HepG2 (cell line): ENCODE measurements at regions not wholly inside any gene's neighbourhood (a gene's known extent, or its start where the extent isn't known, plus 50 kb on each side); places are given as distances from the start of the nearest gene placed in this dataset.

Source experiments
- ATAC-seq: fragments of 200-7000 bp; cut with Tn5 transposase; 3 replicates; pipeline ENCODE4 v1.9.1; 2020; ENCODE audit warnings: mild to moderate bottlenecking, moderate library complexity
- BruUV-seq: library from RNA; stranded (reverse); fragments of 400-500 nt; replicated peaks from 2 replicates; lab custom pipeline; 2021; lab: Mats Ljungman, UMichigan
- CTCF ChIA-PET: fragments of 300-600 bp; formaldehyde crosslinking; extraction: SDS; loops from one replicate; lab custom pipeline; 2021; ENCODE audit warnings: low total read pairs, inconsistent platforms, low intra/inter-chr PET ratio; lab: Yijun Ruan, JAX
- POLR2A ChIA-PET: fragments of 350-600 bp; sonication (Branson Sonifier 250); formaldehyde crosslinking; loops from one replicate; lab custom pipeline; 2020; ENCODE audit warnings: antibody characterized with exemption, inconsistent platforms; lab: Yijun Ruan, JAX
- DNase-seq: peaks from one replicate; pipeline ENCODE4 v3.0.0-alpha.2; 2015; ENCODE audit warnings: low spot score
- FAIRE-seq: peaks from 3 replicates; lab custom pipeline; 2011; peaks lifted over from hg19 to GRCh38; lab: Jason Lieb, UNC
- H2AFZ ChIP-seq: one replicate; pipeline ENCODE4 v1.6.1; 2011; ENCODE audit warnings: low read length, inconsistent platforms
- H3K27ac ChIP-seq: fragments of 300-600 bp; 3 replicates; pipeline ENCODE4 v1.8.0; 2011; ENCODE audit warnings: mixed run types, mild to moderate bottlenecking, mixed read lengths, low read length, inconsistent platforms; ENCODE audit not compliant: insufficient read depth; ENCODE audit errors: extremely low read length
- H3K27me3 ChIP-seq, 2 experiments: fragments of 200-600 bp in 1 of 2; 2 replicates in 1 of 2; 3 replicates in 1 of 2; pipeline versions ENCODE4 v1.6.0 to v1.8.0; 2011; ENCODE audit warnings: low read length in 2 of 2, mild to moderate bottlenecking in 2 of 2, moderate library complexity in 2 of 2, inconsistent platforms in 1 of 2; ENCODE audit not compliant: insufficient read depth in 2 of 2, control insufficient read depth in 1 of 2
- H3K36me3 ChIP-seq, 2 experiments: fragments of 200-600 bp in 1 of 2; replicated peaks in 1 of 2; 2 replicates in 1 of 2; 3 replicates in 1 of 2; pipeline versions ENCODE4 v1.5.1 to v1.8.0; 2011; ENCODE audit warnings: low read length in 2 of 2, inconsistent platforms in 1 of 2; ENCODE audit not compliant: insufficient read depth in 2 of 2, control insufficient read depth in 1 of 2
- H3K4me1 ChIP-seq: 2 replicates; pipeline ENCODE4 v1.5.1; 2012; ENCODE audit warnings: low read length, inconsistent platforms; ENCODE audit not compliant: insufficient read depth
- H3K4me2 ChIP-seq: 2 replicates; pipeline ENCODE4 v1.6.0; 2011; ENCODE audit warnings: low read depth, low read length, inconsistent platforms
- H3K4me3 ChIP-seq, 3 experiments: fragments of 200-600 bp in 1 of 3; sonication (generic), shearing (Covaris generic) in 1 of 3; replicated peaks in 1 of 3; 2 replicates each; pipeline ENCODE4 v1.5.1; 2011 to 2016; ENCODE audit warnings: low read length in 3 of 3, inconsistent platforms in 2 of 3, low read depth in 2 of 3, mild to moderate bottlenecking in 2 of 3, control low read depth in 1 of 3, mixed read lengths in 1 of 3; ENCODE audit not compliant: insufficient read depth in 1 of 3
- H3K79me2 ChIP-seq: one replicate; pipeline ENCODE4 v1.6.1; 2011; ENCODE audit warnings: low read length, inconsistent platforms; ENCODE audit not compliant: insufficient read depth
- H3K9ac ChIP-seq: 2 replicates; pipeline ENCODE4 v1.6.0; 2011; ENCODE audit warnings: mild to moderate bottlenecking, low read depth, low read length, inconsistent platforms; ENCODE audit not compliant: insufficient read depth
- H3K9me3 ChIP-seq: 2 replicates; pipeline ENCODE4 v1.5.1; 2012; ENCODE audit warnings: mild to moderate bottlenecking, low read length
- H4K20me1 ChIP-seq: 2 replicates; pipeline ENCODE4 v1.6.0; 2011; ENCODE audit warnings: inconsistent platforms, mild to moderate bottlenecking, low read length, moderate library complexity; ENCODE audit not compliant: insufficient read depth
- KAT2B ChIP-seq: fragments of 150-350 bp; IDR thresholded peaks from 2 replicates; pipeline ENCODE4 v1.6.1; 2014; ENCODE audit warnings: low read depth, low read length, borderline replicate concordance
- KDM3A ChIP-seq: IDR thresholded peaks from 2 replicates; pipeline ENCODE4 v1.6.1; 2018; ENCODE audit warnings: low read depth, missing compliant biosample characterization
- MED8 ChIP-seq: sonication (generic); formaldehyde crosslinking; IDR thresholded peaks from 2 replicates; pipeline ENCODE4 v1.8.1; 2023; ENCODE audit warnings: mild to moderate bottlenecking, missing genetic modification reagents; ENCODE audit not compliant: insufficient replicate concordance
- MXD4 ChIP-seq: IDR thresholded peaks from 2 replicates; pipeline ENCODE4 v1.6.1; 2016; ENCODE audit warnings: mild to moderate bottlenecking, missing biosample characterization, missing genetic modification reagents
- NR2F6 ChIP-seq, 2 experiments: IDR thresholded peaks; 2 replicates each; pipeline ENCODE4 v1.6.1; 2016; ENCODE audit warnings: antibody characterized with exemption in 1 of 2, mild to moderate bottlenecking in 1 of 2
- PRMT3 ChIP-seq: sonication (generic); formaldehyde crosslinking; IDR thresholded peaks from 2 replicates; pipeline ENCODE4 v1.8.1; 2022; ENCODE audit warnings: low read depth, mild to moderate bottlenecking, moderate library complexity, missing genetic modification reagents, borderline replicate concordance
- SETDB1 ChIP-seq: sonication (generic); formaldehyde crosslinking; IDR thresholded peaks from 2 replicates; pipeline ENCODE4 v1.5.1; 2020; ENCODE audit warnings: missing genetic modification reagents, mild to moderate bottlenecking, borderline replicate concordance
- WGBS: methylation state at CpG from one replicate; pipeline ENCODE4 v1.1.6; 2017; ENCODE audit warnings: low lambda C conversion rate; 5-methylcytosine and 5-hydroxymethylcytosine counted together
- in situ Hi-C: cut with HindIII; loops from 2 replicates; pipeline ENCODE4 v1.10.0; 2017; ENCODE audit warnings: low pct_unique_long_range_greater_than_20kb; ENCODE audit not compliant: extremely low pct_ligation_motif_present
- intact Hi-C: fragments of 100-400 bp; cut with micrococcal nuclease; formaldehyde crosslinking; loops from one replicate; pipeline ENCODE4 v1.10.0; 2022; ENCODE audit not compliant: unreplicated experiment
- TF ChIP-seq, protein P1 (sequence below): sonication (generic); formaldehyde crosslinking; IDR thresholded peaks from 2 replicates; pipeline ENCODE4 v1.4.0; 2020; ENCODE audit warnings: missing genetic modification reagents
- TF ChIP-seq, protein P2 (sequence below): sonication (generic); formaldehyde crosslinking; IDR thresholded peaks from 2 replicates; pipeline ENCODE4 v1.4.0; 2020; ENCODE audit warnings: missing genetic modification reagents, borderline replicate concordance

DNA sequence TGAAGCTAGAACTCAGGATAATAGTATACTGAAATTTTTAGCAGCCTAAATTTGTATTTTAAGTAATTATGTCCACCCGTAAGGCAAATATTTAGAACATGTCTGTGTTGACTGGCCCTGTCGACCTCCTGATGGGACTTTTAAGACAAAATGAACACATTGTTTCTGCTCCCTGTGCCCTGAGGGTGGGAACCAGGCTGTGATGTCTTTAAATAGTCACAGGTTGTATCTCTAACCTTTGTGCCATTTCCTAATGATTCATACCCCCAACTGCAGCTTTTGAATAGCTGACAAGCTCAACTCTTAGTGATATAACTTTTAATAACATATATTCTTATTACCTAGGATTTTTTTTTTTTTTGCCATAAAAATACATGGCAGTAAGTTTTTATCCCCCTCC lies 494.9 kb upstream of the AKR1E2 start (continued):
- TF ChIP-seq KDM3A (CRISPR knock-in tag): no peak
- no peak for TF ChIP-seq MED8 (CRISPR knock-in tag)
- TF ChIP-seq KAT2B: no peak
- no peak for TF ChIP-seq MXD4 (CRISPR knock-in tag)

DNA sequence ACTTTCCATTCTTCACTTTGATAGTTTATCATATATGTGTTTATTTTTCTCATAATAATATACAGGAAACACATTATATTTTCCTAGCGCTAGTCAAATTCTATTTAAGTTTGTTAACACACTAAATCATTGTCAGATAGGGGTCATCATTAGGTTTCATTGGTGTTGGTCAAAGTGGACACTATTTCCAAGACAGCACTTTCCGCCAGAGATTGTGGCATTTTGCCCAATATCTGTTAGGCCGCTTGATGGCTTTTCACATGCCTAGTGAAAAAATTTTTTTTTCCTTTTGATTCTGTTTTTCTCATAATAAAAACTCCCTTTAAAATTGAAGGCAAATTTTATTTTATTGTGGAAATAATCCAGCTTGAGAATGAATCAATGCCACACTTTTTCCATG lies 495.4 kb upstream of the AKR1E2 start:
- POLR2A ChIA-PET: no interaction called here
- Histone ChIP-seq H2AFZ (no peak overlapping the region), H3K4me2 (no peak overlapping the region), H3K4me1 (no peaks in the 10 kb centered on the region), H3K27me3 (no peaks in the 10 kb centered on the region), H4K20me1 (no peaks in the 10 kb centered on the region), H3K9ac (no peak overlapping the region), H3K36me3 (no peaks in the 10 kb centered on the region)
- 22% methylated on average over 3 of the region's 3 CpGs for WGBS
- no peak for FAIRE-seq
- in situ Hi-C loops: no loop called here
- TF ChIP-seq, protein P1, sequence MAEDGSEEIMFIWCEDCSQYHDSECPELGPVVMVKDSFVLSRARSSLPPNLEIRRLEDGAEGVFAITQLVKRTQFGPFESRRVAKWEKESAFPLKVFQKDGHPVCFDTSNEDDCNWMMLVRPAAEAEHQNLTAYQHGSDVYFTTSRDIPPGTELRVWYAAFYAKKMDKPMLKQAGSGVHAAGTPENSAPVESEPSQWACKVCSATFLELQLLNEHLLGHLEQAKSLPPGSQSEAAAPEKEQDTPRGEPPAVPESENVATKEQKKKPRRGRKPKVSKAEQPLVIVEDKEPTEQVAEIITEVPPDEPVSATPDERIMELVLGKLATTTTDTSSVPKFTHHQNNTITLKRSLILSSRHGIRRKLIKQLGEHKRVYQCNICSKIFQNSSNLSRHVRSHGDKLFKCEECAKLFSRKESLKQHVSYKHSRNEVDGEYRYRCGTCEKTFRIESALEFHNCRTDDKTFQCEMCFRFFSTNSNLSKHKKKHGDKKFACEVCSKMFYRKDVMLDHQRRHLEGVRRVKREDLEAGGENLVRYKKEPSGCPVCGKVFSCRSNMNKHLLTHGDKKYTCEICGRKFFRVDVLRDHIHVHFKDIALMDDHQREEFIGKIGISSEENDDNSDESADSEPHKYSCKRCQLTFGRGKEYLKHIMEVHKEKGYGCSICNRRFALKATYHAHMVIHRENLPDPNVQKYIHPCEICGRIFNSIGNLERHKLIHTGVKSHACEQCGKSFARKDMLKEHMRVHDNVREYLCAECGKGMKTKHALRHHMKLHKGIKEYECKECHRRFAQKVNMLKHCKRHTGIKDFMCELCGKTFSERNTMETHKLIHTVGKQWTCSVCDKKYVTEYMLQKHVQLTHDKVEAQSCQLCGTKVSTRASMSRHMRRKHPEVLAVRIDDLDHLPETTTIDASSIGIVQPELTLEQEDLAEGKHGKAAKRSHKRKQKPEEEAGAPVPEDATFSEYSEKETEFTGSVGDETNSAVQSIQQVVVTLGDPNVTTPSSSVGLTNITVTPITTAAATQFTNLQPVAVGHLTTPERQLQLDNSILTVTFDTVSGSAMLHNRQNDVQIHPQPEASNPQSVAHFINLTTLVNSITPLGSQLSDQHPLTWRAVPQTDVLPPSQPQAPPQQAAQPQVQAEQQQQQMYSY (CRISPR knock-in tag): no peak
- TF ChIP-seq NR2F6 (IDR thresholded peaks at IDR 0.05): no peak
- no peak for TF ChIP-seq NR2F6 (CRISPR knock-in tag; IDR thresholded peaks at IDR 0.05)
- TF ChIP-seq, protein P2, sequence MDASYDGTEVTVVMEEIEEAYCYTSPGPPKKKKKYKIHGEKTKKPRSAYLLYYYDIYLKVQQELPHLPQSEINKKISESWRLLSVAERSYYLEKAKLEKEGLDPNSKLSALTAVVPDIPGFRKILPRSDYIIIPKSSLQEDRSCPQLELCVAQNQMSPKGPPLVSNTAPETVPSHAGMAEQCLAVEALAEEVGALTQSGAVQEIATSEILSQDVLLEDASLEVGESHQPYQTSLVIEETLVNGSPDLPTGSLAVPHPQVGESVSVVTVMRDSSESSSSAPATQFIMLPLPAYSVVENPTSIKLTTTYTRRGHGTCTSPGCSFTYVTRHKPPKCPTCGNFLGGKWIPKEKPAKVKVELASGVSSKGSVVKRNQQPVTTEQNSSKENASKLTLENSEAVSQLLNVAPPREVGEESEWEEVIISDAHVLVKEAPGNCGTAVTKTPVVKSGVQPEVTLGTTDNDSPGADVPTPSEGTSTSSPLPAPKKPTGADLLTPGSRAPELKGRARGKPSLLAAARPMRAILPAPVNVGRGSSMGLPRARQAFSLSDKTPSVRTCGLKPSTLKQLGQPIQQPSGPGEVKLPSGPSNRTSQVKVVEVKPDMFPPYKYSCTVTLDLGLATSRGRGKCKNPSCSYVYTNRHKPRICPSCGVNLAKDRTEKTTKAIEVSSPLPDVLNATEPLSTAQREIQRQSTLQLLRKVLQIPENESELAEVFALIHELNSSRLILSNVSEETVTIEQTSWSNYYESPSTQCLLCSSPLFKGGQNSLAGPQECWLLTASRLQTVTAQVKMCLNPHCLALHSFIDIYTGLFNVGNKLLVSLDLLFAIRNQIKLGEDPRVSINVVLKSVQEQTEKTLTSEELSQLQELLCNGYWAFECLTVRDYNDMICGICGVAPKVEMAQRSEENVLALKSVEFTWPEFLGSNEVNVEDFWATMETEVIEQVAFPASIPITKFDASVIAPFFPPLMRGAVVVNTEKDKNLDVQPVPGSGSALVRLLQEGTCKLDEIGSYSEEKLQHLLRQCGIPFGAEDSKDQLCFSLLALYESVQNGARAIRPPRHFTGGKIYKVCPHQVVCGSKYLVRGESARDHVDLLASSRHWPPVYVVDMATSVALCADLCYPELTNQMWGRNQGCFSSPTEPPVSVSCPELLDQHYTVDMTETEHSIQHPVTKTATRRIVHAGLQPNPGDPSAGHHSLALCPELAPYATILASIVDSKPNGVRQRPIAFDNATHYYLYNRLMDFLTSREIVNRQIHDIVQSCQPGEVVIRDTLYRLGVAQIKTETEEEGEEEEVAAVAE: no peak
- no peak for TF ChIP-seq PRMT3 (CRISPR knock-in tag)
- TF ChIP-seq SETDB1 (CRISPR knock-in tag): no peak
- TF ChIP-seq, all 625 proteins: peak for 0
- ATAC-seq: no peak
- intact Hi-C loops: no loop called here
- CTCF ChIA-PET: no interaction called here
- Histone ChIP-seq H3K79me2 (no peaks in the 10 kb centered on the region), H3K9me3 (peaks cover 34% of the 10 kb centered on the region), H3K4me3 (no peak overlapping the region), H3K27ac (no peak overlapping the region)
- no peak for DNase-seq
- BruUV-seq: no TSS peak
